Urothelium cell line (cell line): ENCODE measurements at regions not wholly inside any gene's neighbourhood (a gene's known extent, or its start where the extent isn't known, plus 50 kb on each side); places are given as distances from the start of the nearest gene placed in this dataset.
"Not testable (repeated sequence)": the region's sequence is repeated elsewhere in the genome, so short reads cannot be mapped to it uniquely, and the experiment has no call there.

ENCODE experiments used
- DNase-seq: peaks from one replicate; pipeline ENCODE4 v3.0.0; 2011; ENCODE audit warnings: low spot score, mixed read lengths
- FAIRE-seq: peaks from 2 replicates; lab custom pipeline; 2011; peaks lifted over from hg19 to GRCh38; lab: Jason Lieb, UNC

GRCh38 chr1:14246471-14246870 lies 352.0 kb upstream of the KAZN start:
- DNase-seq (no peak), FAIRE-seq (no peak)

GRCh38 chr1:14247666-14248065 lies 350.8 kb upstream of the KAZN start:
- DNase-seq, result no peak
- FAIRE-seq, result no peak

- DNase-seq (no peak), FAIRE-seq (no peak)
Measured at GRCh38 chr1:14251871-14252270, 346.6 kb upstream of the KAZN start.

GRCh38 chr1:14253676-14254075 lies 344.8 kb upstream of the KAZN start:
- no peak for DNase-seq
- no peak for FAIRE-seq

- DNase-seq (no peak), FAIRE-seq (no peak)
Measured at GRCh38 chr1:14254251-14254650, 344.2 kb upstream of the KAZN start.

GRCh38 chr1:14255233-14255632 lies 343.3 kb upstream of the KAZN start:
- no peak for DNase-seq
- no peak for FAIRE-seq

- DNase-seq (peak; percentile 37), FAIRE-seq (no peak)
Measured at GRCh38 chr1:14255711-14256110, 342.8 kb upstream of the KAZN start.

GRCh38 chr1:14259191-14259757 lies 339.2 kb upstream of the KAZN start:
- no peak for FAIRE-seq
- DNase-seq, result no peak

GRCh38 chr1:14260480-14260879 lies 338.0 kb upstream of the KAZN start:
- FAIRE-seq (no peak), DNase-seq (no peak)

GRCh38 chr1:14261395-14261794 lies 337.1 kb upstream of the KAZN start:
- DNase-seq (no peak), FAIRE-seq (no peak)

- DNase-seq (no peak), FAIRE-seq (no peak)
Measured at GRCh38 chr1:14262637-14263036, 335.8 kb upstream of the KAZN start.

- DNase-seq, result no peak
- FAIRE-seq, result no peak
Measured at GRCh38 chr1:14263225-14263624, 335.3 kb upstream of the KAZN start.

- no peak for DNase-seq
Measured at GRCh38 chr1:14263671-14264070, 334.8 kb upstream of the KAZN start.

GRCh38 chr1:14265495-14265894 lies 333.0 kb upstream of the KAZN start:
- FAIRE-seq, result no peak
- no peak for DNase-seq

More at GRCh38 chr1:14263671-14264070, 334.8 kb upstream of the KAZN start:
- no peak for FAIRE-seq

GRCh38 chr1:14267991-14268390 lies 330.5 kb upstream of the KAZN start:
- peak; percentile 40 for DNase-seq
- no peak for FAIRE-seq

- DNase-seq (no peak), FAIRE-seq (no peak)
Measured at GRCh38 chr1:14270821-14271220, 327.7 kb upstream of the KAZN start.

GRCh38 chr1:14273811-14274210 lies 324.7 kb upstream of the KAZN start:
- FAIRE-seq (no peak), DNase-seq (no peak)

- not testable (repeated sequence) for FAIRE-seq
Measured at GRCh38 chr1:14279891-14280290, 318.6 kb upstream of the KAZN start.

GRCh38 chr1:14280909-14281308 lies 317.6 kb upstream of the KAZN start:
- no peak for DNase-seq
- no peak for FAIRE-seq

More at GRCh38 chr1:14279891-14280290, 318.6 kb upstream of the KAZN start:
- not testable (repeated sequence) for DNase-seq

GRCh38 chr1:14281412-14281811 lies 317.1 kb upstream of the KAZN start:
- FAIRE-seq (no peak), DNase-seq (no peak)

GRCh38 chr1:14282707-14283106 lies 315.8 kb upstream of the KAZN start:
- DNase-seq, result peak; percentile 36
- no peak for FAIRE-seq

- FAIRE-seq, result no peak
- DNase-seq, result no peak
Measured at GRCh38 chr1:14285238-14285637, 313.2 kb upstream of the KAZN start.

- peak; percentile 35 for FAIRE-seq
- DNase-seq, result not testable (repeated sequence)
Measured at GRCh38 chr1:14291182-14291581, 307.3 kb upstream of the KAZN start.
